Hindlimb muscle (tissue), 1 donor: ENCODE measurements at regions not wholly inside any gene's neighbourhood (a gene's known extent, or its start where the extent isn't known, plus 50 kb on each side); places are given as distances from the start of the nearest gene placed in this dataset.
"Not testable (repeated sequence)": the region's sequence is repeated elsewhere in the genome, so short reads cannot be mapped to it uniquely, and the experiment has no call there.

Experiments
- DNase-seq: peaks from one replicate; pipeline ENCODE4 v3.0.0-alpha.2; 2013

DNA sequence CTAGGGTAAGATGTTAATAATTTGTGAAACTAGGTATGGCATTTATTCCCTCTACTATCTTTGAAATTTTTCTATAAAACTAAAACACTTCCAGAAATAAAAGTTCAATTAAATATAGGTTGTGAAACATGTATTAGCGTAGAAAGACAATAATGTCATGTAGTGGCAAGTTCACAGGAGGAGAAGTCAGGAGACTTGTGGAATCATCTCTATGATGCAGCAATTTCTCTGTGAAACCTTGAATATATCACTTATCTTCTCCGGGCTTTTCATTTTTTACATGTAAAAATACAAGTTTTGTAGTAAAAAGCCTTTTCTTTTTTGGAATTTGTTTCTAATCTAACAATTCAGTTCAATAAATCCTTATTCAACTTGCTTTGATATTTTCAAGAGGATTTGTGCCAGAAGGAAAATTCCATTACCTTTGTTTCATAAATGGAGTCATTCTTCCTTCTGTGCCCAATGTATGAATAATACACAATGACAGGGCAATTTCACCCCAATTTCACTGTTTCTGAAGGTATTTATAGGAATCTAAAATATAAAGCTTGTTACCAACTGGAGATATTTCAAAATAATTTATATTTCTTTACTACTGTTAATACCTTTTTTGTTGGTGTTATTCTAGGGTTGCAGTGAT is 758.3 kb downstream of the FAM181B start:
- DNase-seq, result no peak

DNA sequence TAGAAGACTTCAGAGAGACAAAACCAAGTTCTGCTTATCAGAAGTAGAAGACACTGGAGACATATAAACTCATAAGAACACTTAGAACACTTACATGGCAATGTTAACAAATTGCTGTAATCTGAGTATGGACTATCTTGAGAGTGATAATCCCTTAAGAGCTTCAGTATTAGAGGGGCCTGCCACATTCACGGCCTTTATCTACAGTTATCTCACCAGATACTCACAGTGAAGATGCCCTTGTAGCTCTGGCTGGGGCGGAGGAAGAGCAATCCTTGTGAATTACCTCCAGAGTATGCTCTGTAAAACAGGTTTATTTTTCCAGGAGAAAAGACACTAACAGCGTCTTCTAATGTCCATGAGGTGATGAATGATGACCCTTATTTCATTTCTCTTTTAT is 762.8 kb downstream of the FAM181B start:
- DNase-seq, result no peak

DNA sequence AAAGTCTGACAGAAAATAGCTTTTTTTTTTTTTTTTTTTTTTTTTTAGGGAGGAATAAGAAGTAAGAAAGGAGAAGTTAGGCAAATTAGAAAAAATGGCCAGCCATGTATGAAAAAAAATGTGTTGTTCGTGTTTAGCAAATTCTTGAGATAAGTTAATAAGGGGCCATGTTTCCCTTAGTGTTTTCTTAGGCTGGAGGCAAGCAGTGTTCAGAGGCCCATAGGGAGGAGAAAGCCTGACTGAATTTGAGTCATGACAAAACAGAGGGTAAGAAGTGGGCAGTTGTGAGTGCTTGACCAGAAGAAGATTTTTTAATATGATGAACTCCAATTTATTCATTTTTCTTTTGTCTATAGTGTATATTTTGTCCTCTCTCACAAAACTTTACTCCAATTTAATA is 766.4 kb downstream of the FAM181B start:
- DNase-seq, result no peak

DNA sequence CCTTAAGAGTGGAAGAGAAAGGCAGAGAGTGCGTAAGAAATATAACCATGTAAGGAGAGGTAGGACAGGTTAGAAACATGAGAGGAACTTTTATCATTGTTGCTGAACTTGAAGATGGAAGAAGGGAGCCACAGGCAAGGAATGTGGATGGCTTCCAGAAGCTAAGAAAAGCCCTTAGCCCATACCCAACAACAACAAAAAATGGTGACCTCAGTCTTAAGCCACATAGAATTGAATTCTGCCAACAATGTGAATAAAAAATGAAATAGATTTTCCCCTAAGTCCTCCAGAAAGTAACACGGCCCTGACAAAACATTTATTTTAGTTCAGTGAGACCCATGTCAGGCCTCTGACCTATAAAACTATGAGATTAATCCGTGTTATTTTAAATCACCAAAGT is 767.3 kb downstream of the FAM181B start:
- no peak for DNase-seq

DNA sequence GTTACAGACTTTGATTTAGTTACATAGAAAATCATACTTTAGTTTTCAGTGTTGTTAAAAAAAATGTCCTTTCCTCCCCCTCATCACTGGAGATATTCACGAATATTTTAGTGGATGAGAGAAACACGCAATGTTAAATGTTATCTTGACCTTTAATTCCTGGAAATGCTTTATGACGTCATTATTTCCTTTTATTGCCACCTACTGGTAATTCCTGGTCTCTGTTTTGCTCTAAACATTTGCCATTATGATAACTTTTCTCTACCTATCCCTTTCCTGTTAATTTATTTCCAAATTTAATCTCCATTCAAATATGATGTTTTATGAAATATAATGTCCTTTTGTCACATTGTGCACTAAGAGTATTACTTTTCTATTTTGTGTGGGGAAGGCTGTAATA is 770.6 kb downstream of the FAM181B start:
- no peak for DNase-seq

DNA sequence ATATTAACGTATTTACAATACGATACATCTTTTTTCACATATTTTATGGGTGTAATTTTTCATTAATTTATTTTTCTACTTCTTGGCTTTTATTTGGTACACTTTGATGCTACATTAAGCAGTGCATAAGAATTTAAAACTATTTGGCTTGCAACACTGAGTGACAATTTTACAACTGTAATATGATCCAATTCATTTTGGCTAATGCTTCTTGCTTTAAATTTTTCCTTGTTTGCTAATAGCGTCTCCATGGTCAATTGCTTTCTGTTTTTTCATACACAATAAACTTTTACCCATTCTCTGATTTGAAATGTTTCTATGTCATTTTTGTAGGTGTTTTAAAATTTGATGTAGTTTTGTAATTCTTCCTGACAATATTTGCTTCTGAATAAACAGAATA is 773.2 kb downstream of the FAM181B start:
- no peak for DNase-seq

DNA sequence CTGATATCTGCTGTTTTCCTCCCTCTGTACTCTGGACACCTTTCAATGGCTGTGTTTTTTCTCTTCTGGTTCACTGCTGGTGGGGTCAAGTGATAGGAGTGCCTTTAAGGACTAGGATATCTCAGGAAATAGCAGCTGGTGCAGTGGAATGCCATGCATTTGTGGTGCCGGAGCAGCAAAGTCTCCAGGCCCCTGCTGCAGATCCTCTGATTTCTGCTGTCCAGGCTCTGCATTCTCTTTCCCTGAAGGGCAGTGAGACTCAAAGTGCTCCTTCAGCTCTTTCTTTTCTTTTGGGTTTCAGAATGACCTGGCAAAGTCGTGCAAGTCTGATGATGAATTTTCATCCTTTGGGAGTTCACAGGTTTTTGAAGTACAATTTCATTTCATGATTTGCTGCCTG is 774.3 kb downstream of the FAM181B start:
- DNase-seq, result no peak

DNA sequence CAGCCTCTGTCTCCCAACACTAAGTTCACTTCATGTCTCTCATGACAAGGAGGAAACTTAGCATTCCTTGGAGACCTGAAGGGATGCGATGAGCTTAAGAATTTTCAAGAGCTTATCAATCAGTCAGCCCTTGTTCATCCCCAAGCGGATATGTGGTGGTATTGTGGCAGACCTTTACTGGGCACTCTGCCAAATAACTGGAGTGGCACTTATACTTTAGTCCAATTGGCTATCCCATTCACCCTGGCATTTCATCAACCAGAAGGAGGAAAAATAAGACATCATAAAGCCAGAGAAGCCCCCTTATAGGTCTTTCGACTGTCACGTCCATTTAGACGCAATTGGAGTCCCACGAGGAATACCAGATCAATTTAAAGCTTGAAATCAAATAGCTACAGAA is 779.4 kb downstream of the FAM181B start:
- DNase-seq, result not testable (repeated sequence)

DNA sequence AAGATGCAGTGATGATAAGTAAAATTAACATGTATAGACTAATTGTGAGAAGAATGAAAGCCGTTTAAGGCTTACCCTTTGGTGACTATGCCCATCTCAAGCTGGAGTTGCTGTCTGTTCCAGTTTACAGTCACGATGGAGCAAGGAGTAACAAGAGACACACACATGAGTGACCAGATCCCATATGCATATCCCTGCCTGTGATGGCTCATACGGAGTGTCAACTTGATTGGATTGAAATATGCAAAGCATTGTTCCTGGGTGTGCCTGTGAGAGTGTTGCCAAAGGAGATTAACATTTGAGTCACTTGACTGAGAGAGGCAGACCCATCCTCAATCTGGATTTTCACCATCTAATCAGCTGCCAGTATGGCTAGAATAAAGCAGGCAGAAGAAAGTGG is 786.8 kb downstream of the FAM181B start:
- no peak for DNase-seq

DNA sequence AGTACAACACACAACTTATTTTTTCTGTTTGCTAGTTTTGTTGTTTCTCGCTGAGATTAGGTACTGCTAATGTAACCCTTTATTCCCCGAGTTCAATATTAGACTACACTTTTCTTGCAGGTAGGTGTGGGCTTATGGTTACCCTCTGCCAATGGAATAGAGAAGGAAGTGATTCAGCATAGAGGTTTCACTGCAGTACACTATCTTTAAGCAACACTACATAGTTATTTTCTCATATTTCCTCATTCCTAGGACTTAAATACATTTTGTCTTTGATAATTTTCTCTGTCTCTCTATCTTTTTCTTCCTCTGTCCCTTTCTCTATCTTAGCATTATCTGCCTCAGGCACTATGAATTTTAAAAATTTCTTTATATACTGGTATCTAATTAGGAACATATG is 791.0 kb downstream of the FAM181B start:
- DNase-seq, result no peak

DNA sequence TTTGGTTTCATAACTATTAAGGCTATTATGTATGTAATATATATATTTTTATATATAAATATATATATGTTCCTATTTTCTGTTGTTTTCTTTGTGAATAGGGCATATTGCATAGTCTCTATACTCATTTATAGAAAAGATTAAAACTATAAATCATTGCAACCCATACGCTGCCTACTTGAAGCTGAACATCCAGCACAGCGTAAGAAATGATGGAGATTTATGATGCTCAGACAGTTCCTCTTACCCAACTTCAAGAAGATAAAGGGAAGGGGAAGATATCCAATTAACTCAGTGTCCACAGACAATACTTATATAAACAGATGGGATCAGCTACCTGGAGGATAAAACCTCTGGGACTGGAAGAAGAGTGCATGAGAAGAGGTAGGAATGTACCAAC is 791.7 kb downstream of the FAM181B start:
- no peak for DNase-seq

DNA sequence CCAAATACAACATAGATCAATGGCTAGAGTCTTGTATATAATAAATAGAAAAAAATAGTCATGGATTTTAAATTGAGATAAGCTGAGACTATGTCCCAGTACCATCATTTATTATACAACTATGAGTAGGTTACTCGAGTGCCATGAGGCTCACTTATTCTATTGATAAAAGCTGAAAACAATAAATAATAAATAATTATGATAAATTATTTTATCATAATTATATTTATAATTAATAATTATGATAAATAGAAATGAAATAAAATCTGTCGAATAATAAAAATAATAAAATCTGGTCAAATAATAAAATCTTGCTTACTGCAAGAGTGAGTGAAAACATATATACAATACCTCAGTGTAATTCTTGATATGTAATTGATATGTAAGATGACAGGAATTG is 801.4 kb downstream of the FAM181B start:
- DNase-seq, result no peak

DNA sequence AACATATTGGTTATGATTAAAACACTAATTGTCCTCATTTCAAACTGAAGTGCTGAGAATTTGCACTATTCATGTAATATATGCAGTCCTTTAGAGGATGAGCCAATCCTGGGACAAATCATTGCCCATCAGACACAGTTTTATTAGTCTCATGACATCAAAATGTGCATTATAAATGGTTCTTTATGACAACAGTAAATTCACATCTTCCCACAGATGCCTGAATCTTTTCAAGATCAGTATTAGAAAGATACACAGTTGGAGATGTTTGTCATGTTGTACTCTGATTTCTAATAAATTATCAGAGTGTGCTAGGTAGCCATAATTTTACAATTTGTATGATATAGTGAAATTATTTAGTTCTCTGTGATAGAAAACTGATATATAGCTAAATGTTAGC is 813.5 kb downstream of the FAM181B start:
- DNase-seq, result no peak

DNA sequence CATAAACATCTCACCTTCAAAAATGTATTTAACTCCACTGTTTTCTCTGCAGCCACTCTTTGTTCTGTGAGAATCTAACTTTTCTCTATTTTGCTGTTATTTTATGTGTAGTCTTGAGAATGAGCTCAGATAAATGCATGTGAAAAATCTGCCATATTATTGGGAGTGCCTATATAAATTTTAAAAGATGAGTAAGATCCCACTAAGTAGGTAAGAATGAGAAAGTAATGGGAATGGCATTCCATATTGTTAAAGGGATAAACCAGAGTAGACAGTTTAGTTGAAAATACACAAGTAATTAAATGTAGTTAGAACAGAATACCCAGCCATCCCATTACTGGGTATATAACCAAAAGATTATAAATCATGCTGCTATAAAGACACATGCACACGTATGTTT is 817.2 kb downstream of the FAM181B start:
- no peak for DNase-seq

DNA sequence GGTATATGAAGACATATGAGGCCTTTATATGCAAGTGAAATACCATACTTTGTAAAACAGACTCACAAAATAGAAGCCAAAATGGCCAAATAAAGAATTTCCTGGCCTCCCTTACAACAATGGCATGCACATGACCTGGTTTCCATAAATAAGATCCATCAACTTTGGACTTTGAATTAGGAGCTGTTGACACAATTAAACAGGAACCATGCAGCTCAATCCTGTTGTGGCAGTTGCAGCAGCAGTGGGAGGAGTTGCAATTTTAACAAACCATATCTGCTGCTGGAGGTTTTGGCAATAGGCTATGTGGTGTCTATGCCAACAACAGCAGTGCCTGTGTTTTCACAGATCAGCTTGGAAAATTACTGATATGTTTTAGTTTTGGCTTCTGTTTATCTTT is 818.6 kb downstream of the FAM181B start:
- DNase-seq, result no peak

DNA sequence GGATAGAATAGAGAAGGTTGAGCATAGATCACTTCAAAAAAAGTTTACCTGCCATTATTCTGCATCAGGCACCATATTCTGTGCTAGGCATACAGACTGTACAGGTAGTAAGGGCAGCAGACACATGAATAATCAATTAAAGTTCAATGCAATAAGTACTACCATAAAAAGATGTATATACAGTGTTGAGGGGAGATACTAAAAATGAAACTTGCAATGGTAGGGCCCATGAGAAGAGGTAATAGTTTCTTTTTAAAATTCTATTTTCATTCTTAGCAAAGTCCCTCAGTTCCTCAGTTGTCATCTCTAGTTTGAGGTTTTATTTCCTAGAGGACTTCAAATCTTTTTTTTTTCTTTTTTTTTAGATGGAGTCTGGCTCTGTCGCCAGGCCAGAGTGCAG is 819.9 kb downstream of the FAM181B start:
- no peak for DNase-seq

DNA sequence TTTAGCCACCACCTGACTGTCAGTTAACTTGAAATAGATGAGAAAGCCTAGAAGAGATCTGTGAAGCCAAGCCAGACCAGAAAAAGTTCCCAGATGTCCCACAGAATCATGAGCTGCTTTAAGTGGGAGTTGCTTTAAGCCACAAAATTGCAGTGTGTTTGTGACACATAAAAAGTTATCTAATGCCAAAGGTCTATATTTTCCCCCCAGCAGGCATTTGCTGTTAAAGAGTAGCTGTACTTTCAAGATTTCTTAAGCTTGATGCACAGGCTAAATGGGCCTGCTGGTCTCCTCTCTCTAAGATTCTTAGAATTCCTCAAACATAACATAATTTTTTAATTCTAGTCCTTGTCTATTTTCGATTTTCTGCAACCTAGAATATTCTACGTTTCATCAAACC is 825.7 kb downstream of the FAM181B start:
- DNase-seq, result no peak

DNA sequence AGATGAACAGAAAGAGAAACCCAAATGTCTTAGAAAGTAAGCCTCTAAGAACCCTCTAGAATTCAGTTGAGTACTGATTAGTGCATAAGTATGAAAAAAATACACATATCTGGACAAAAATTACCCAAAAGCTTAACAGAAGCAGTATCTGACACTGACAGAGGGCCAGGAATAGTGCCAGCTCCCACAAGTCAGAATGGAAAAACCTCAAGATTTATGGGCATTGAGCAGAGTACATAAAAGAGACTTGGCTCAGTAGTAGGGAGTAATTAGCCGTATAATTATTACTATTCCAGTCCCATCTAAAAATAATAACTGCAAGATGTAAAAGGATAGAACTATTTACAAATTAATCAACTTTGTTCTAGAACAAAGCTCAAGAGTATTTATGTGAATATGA is 834.5 kb downstream of the FAM181B start:
- DNase-seq, result no peak

DNA sequence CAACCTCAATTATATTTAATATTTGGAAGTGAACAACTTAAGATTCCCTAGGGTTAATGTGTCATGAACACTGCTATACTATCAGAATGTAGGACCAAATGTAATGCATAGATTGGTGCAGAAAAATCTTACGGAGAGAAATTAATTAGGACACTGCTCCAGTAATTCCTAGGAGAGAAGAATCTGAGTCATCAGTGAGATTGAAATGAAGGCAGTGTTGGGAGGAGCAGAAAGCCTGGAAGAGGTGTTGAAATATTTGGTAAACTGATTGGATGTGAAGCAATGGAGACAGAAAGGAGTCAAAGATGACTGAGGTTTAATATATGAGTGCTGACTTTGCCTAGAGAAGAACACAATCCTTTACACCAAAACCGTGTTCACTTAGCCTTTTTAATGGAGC is 836.0 kb downstream of the FAM181B start:
- no peak for DNase-seq

DNA sequence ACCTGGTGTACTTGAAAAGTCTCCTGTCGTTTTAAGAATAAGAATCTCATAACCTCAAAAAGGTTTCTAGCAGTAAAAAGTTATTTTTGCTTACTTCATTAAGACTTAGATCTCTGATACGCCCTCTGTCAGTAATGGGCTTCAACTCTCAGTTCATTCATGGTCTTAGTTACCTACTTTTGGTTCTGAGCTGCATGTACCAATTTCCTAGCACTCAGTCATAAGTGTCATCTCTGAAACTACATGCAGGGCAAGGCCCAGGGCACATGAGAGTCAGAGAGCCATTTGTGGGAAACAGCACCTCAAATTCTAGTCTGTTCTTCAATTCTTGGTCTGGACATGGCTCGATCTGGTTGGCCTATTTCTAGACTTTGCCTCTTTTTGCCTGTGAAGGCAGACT is 838.4 kb downstream of the FAM181B start:
- no peak for DNase-seq

DNA sequence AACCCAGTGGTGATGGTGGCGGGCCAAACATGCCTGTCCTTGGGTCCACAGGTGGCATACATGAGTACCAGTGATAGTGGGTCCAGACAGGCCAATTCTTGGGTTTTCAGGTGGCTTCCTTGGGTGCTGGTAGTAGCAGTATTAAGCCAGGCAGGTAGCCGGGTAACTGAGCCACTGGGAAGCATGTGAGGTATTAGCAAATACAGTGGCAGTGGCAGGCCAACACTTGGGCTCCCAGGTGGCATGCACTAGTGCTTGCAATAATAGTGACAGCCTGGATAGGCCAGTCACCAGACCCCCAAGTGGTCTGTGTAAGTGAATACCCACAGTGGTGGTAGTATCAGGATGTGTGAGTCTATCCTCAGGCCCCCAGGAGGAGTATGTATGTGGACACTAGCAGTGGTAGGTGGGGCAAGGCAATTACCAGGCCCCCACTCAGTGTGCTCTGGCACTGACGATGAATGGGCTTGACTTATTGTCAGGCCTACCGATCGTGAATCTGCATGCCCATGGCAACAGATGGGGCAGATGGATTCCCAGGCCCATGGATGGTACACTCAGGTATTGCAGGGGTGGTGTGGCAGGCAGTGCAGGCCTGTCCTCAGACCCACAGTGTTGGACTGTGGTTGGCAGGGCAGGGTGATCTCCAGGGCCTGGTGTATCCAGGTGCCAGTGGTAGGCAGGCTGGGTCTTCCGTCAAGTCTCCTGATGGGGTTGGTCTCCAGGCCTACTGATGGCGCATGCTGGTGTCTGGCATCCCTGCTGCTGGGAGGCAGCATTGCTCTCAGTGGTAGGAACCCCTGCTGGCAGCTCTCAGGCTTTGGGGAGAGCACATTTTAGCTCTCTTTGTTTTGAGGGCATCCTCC is 840.7 kb downstream of the FAM181B start:
- no peak for DNase-seq

DNA sequence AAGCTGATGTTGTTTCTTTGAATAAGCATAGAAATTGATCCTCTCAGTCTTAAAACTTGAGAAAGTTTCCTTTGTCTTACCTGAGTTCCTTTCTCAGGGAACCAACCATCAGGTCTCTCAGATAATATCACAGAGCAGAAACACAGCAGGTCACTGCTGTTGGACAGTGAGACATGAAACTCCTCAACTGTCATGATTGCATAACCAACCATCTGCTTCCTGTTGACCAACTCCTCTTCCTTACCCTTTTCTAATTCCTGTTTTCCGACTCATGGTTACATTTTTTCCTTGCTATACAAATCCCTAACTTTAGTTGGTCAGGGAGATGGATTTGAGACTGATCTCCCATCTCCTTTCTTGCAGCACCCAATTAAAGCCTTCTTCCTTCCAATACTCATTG is 845.3 kb downstream of the FAM181B start:
- no peak for DNase-seq

DNA sequence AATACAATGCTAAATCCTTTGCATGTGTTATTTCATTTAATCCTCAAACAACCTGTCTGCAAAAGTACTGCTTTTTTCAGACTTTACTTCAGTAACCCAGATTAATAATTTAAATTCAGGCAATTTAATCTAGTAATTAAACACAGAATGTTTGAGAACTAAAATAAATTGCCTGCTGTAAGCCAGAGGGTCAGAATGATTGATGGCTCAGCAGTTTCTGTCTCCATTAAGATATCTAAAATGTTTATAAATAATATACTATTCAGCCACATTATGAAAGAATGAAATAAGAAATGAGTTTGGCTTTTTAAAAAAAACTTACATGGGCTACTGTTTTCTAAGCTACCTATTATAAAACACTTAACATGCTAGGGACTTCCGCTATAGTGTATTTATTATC is 846.0 kb downstream of the FAM181B start:
- DNase-seq, result no peak

DNA sequence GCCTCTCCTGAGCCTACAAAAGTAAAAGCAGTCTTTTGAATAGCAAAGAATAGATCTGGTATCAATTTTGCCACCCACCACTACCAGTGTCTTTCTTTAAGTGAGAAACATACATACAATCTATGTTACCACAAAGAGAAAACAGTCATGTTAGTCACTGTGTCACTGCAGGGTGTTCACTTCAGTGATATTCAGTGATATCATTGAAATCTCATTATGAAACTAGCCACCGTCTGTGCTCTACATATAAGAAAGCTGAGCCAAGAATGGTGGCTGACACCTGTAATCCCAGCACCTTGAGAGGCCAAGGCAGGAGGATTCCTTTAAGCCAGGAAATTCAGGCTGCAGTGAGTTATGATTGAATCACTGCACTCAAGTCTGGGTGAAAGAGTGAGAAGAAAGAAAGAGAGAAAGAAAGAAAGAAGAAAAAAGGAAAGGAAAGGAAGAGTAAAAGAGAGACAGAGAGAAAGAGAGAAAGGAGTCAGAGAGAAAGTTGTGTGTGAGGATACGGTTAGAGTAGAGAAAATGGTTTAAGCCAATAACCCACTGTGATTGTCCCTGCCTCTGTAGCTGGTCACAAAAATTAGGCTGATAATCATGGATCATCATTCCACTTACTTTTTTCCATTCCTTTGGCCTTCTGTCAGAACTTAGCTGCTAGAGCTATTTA is 847.1 kb downstream of the FAM181B start:
- no peak for DNase-seq
